Brain microvascular endothelial cell (primary cell): ENCODE measurements at regions not wholly inside any gene's neighbourhood (a gene's known extent, or its start where the extent isn't known, plus 50 kb on each side); places are given as distances from the start of the nearest gene placed in this dataset.

Experiments
- DNase-seq: peaks from one replicate; pipeline ENCODE4 v3.0.0-alpha.2; 2020
- H3K27ac ChIP-seq: fragments of 250-450 bp; sonication (Bioruptor Pico); 2 replicates; pipeline ENCODE4 v1.5.1; 2020; ENCODE audit warnings: mild to moderate bottlenecking, moderate library complexity
- H3K27me3 ChIP-seq: fragments of 250-450 bp; sonication (Bioruptor Pico); replicated peaks from 2 replicates; pipeline ENCODE4 v1.5.1; 2020; ENCODE audit warnings: mild to moderate bottlenecking
- H3K36me3 ChIP-seq: fragments of 250-450 bp; sonication (Bioruptor Pico); replicated peaks from 2 replicates; pipeline ENCODE4 v1.5.1; 2020; ENCODE audit warnings: mild to moderate bottlenecking
- H3K4me3 ChIP-seq: 2 replicates; pipeline ENCODE4 v1.5.1; 2011; ENCODE audit warnings: low read depth, mild to moderate bottlenecking, control low read depth, low read length, moderate library complexity
- CTCF ChIP-seq: IDR thresholded peaks from 2 replicates; pipeline ENCODE4 v1.5.1; 2011; ENCODE audit warnings: low read depth, mild to moderate bottlenecking, moderate library complexity, low read length, control low read depth, inconsistent platforms; ENCODE audit errors: missing control alignments
- in situ Hi-C: cut with HindIII; loops from 2 replicates; pipeline ENCODE4 v1.10.0; 2017; ENCODE audit warnings: low sequenced_read_pairs, low pct_ligation_motif_present

- Histone ChIP-seq H3K36me3 (no peaks in the 10 kb centered on the region), H3K27me3 (no peaks in the 10 kb centered on the region), H3K4me3 (no peak overlapping the region), H3K27ac (no peak overlapping the region)
- no peak for TF ChIP-seq CTCF
- in situ Hi-C loops: no loop called here
- DNase-seq: no peak
These were observed 118.4 kb upstream of the CST7 start for GRCh38 chr20:24830649-24831048.

GRCh38 chr20:24831232-24831631 is 117.8 kb upstream of the CST7 start:
- no peak overlapping the region for H3K27ac ChIP-seq
- no peak for TF ChIP-seq CTCF
- in situ Hi-C loops: no loop called here
- no peak for DNase-seq
- no peaks in the 10 kb centered on the region for H3K36me3 ChIP-seq
- no peak overlapping the region for H3K4me3 ChIP-seq
- no peaks in the 10 kb centered on the region for H3K27me3 ChIP-seq

GRCh38 chr20:24832518-24832917 is 116.6 kb upstream of the CST7 start:
- no peak overlapping the region for H3K4me3 ChIP-seq
- DNase-seq: no peak
- H3K27ac ChIP-seq: no peak overlapping the region
- H3K36me3 ChIP-seq: no peaks in the 10 kb centered on the region
- in situ Hi-C loops: no loop called here
- H3K27me3 ChIP-seq: no peaks in the 10 kb centered on the region
- no peak for TF ChIP-seq CTCF

GRCh38 chr20:24833592-24833991 is 115.5 kb upstream of the CST7 start:
- no peak overlapping the region for H3K4me3 ChIP-seq
- no peaks in the 10 kb centered on the region for H3K27me3 ChIP-seq
- H3K36me3 ChIP-seq: no peaks in the 10 kb centered on the region
- in situ Hi-C loops: no loop called here
- TF ChIP-seq CTCF: no peak
- no peak overlapping the region for H3K27ac ChIP-seq
- no peak for DNase-seq

- Histone ChIP-seq H3K27ac (no peak overlapping the region), H3K4me3 (no peak overlapping the region), H3K36me3 (no peaks in the 10 kb centered on the region), H3K27me3 (no peaks in the 10 kb centered on the region)
- in situ Hi-C loops: no loop called here
- no peak for TF ChIP-seq CTCF
- DNase-seq: no peak
These were observed 114.8 kb upstream of the CST7 start for GRCh38 chr20:24834310-24834709.

GRCh38 chr20:24835195-24835594 is 113.9 kb upstream of the CST7 start:
- no peaks in the 10 kb centered on the region for H3K36me3 ChIP-seq
- no peaks in the 10 kb centered on the region for H3K27me3 ChIP-seq
- no peak for DNase-seq
- in situ Hi-C loops: no loop called here
- H3K4me3 ChIP-seq: no peak overlapping the region
- no peak for TF ChIP-seq CTCF
- H3K27ac ChIP-seq: no peak overlapping the region
